ENCODE measurements at regions not wholly inside any gene's neighbourhood (a gene's known extent, or its start where the extent isn't known, plus 50 kb on each side); places are given as distances from the start of the nearest gene placed in this dataset.

DNA sequence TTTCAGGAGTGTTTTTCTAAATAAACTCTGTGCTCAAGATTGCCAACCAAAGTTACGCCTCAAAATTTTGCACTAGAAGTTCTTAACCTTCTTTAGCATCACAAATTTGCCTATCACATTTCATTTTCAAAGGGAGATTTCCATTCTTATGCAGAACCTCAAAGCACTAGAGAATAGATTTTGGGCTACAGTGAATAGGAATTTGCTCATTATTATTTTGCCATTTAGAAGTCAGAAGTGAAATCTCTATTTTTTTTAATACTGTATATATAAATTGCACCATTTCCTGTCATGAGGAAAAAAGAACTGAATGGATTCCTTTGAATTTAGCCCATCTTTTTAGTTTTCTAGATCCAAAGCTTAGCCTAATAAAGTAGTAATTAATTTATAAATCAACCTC lies 796.4 kb downstream of the ADGRL2 start:
- H3K4me2 ChIP-seq = no peak overlapping the region
- peaks cover 4% of the 10 kb centered on the region for H3K4me1 ChIP-seq
- H4K20me1 ChIP-seq (ENCODE audit: low read depth) = no peaks in the 10 kb centered on the region
- H3K79me2 ChIP-seq (ENCODE audit: low read depth) = no peaks in the 10 kb centered on the region
- Mint-ChIP-seq H3K4me1 (no peaks in the 10 kb centered on the region), H3K36me3 (no peaks in the 10 kb centered on the region), H3K9me3 (no peaks in the 10 kb centered on the region), H3K27me3 (ENCODE audit: insufficient read depth, low read depth) (no peaks in the 10 kb centered on the region), H3K27ac (no peak overlapping the region), H3K4me3 (no peak overlapping the region)
- no peak for DNase-seq (ENCODE audit: low spot score)
- H3K27ac ChIP-seq = no peak overlapping the region
- H3K9ac ChIP-seq = no peak overlapping the region
- no peak for TF ChIP-seq CTCF (IDR thresholded peaks at IDR 0.05)
- no peak for TF ChIP-seq EZH2 (IDR thresholded peaks at IDR 0.05)
- no peak for TF ChIP-seq EZH2phosphoT487 (IDR thresholded peaks at IDR 0.05)
- H3K9me3 ChIP-seq (ENCODE audit: low read depth) = no peaks in the 10 kb centered on the region
- H3F3A ChIP-seq (ENCODE audit: low read depth) = no peaks in the 10 kb centered on the region
- H2AFZ ChIP-seq (replicated peaks) = no peak overlapping the region
- H3K36me3 ChIP-seq = no peaks in the 10 kb centered on the region
- no peaks in the 10 kb centered on the region for H3K27me3 ChIP-seq
- H3K4me3 ChIP-seq = no peak overlapping the region

DNA sequence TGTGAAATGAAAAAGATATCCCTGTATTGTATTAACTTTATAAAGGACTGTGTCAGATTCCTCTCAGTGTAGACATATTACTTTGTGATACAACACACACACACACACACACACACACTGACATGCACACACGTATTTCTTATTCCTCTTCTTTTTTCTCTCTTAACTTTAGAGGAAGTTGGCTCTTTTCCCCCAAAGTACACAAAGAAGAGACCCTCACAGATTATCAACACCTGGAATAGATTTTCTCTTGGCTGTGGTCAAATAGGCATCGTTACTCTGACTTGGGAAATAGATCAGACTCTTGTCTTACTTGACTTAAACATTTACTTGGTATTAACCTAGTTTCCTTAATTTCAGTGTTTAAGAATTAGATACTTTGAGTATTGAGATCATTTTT lies 792.8 kb downstream of the ADGRL2 start:
- Histone ChIP-seq H3F3A (ENCODE audit: low read depth) (no peaks in the 10 kb centered on the region), H3K9ac (no peak overlapping the region), H3K4me1 (peaks cover 4% of the 10 kb centered on the region), H3K4me3 (no peak overlapping the region), H3K27ac (no peak overlapping the region), H3K36me3 (no peaks in the 10 kb centered on the region), H3K9me3 (ENCODE audit: low read depth) (no peaks in the 10 kb centered on the region), H2AFZ (replicated peaks) (no peak overlapping the region), H3K27me3 (no peaks in the 10 kb centered on the region), H3K79me2 (ENCODE audit: low read depth) (no peaks in the 10 kb centered on the region), H3K4me2 (no peak overlapping the region), H4K20me1 (ENCODE audit: low read depth) (no peaks in the 10 kb centered on the region)
- Mint-ChIP-seq H3K27ac (no peak overlapping the region), H3K9me3 (peaks cover 6% of the 10 kb centered on the region), H3K4me3 (no peak overlapping the region), H3K27me3 (ENCODE audit: insufficient read depth, low read depth) (peaks cover 2% of the 10 kb centered on the region), H3K36me3 (no peaks in the 10 kb centered on the region), H3K4me1 (no peaks in the 10 kb centered on the region)
- TF ChIP-seq CTCF (IDR thresholded peaks at IDR 0.05) = no peak
- no peak for TF ChIP-seq EZH2 (IDR thresholded peaks at IDR 0.05)
- TF ChIP-seq EZH2phosphoT487 (IDR thresholded peaks at IDR 0.05) = no peak
- DNase-seq (ENCODE audit: low spot score) = no peak

DNA sequence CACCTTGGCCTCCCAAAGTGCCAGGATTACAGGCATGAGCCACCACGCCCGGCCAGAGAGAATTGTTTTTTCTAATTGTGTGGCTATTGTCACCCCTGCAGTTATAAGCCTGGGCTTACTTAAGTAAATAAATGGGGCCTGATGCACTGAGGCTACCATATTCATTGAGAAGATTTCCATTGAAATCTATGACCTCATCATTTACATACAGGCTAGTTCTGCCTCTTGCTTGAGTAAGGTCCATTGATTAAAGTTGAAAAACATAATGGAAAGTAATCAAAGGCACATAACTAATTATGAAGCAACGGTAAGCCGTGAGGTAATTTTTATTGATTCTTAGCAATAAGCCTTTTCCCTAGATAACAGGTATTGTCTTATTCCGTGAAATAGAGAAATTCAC lies 788.9 kb downstream of the ADGRL2 start:
- H3F3A ChIP-seq (ENCODE audit: low read depth) = no peaks in the 10 kb centered on the region
- Mint-ChIP-seq H3K9me3 (peaks cover 6% of the 10 kb centered on the region), H3K27me3 (ENCODE audit: insufficient read depth, low read depth) (peaks cover 2% of the 10 kb centered on the region), H3K4me1 (no peaks in the 10 kb centered on the region), H3K36me3 (no peaks in the 10 kb centered on the region), H3K4me3 (no peak overlapping the region), H3K27ac (no peak overlapping the region)
- H3K79me2 ChIP-seq (ENCODE audit: low read depth) = no peaks in the 10 kb centered on the region
- no peak overlapping the region for H3K27ac ChIP-seq
- H3K4me1 ChIP-seq = no peaks in the 10 kb centered on the region
- DNase-seq (ENCODE audit: low spot score) = no peak
- H3K27me3 ChIP-seq = no peaks in the 10 kb centered on the region
- no peaks in the 10 kb centered on the region for H4K20me1 ChIP-seq (ENCODE audit: low read depth)
- no peak for TF ChIP-seq CTCF (IDR thresholded peaks at IDR 0.05)
- no peak for TF ChIP-seq EZH2 (IDR thresholded peaks at IDR 0.05)
- TF ChIP-seq EZH2phosphoT487 (IDR thresholded peaks at IDR 0.05) = no peak
- H3K4me2 ChIP-seq = no peak overlapping the region
- H3K4me3 ChIP-seq = no peak overlapping the region
- no peak overlapping the region for H3K9ac ChIP-seq
- no peaks in the 10 kb centered on the region for H3K36me3 ChIP-seq
- H3K9me3 ChIP-seq (ENCODE audit: low read depth) = no peaks in the 10 kb centered on the region
- no peak overlapping the region for H2AFZ ChIP-seq (replicated peaks)

DNA sequence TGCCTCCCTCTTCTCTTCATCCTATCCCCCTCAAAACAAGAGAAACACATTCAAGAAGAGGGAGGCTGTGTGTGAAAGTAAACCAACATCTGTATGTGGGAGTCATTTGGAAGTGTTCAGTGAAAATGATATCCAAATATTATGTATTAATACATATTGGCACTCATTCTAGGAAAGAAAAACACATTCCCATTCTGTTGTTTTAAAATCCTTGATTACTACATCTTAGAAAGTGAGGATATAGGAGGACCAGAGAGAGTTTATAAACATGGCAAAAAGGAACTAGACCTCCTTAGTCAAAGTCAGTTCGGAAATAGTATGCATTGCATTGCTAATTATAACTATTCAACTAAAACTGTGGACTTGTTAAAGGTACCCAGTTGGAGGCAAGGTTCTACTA lies 786.6 kb downstream of the ADGRL2 start:
- no peaks in the 10 kb centered on the region for H3K4me1 Mint-ChIP-seq
- peaks cover 6% of the 10 kb centered on the region for H3K9me3 Mint-ChIP-seq
- H4K20me1 ChIP-seq (ENCODE audit: low read depth) = no peaks in the 10 kb centered on the region
- DNase-seq (ENCODE audit: low spot score) = no peak
- H3K36me3 ChIP-seq = no peaks in the 10 kb centered on the region
- H3K9ac ChIP-seq = no peak overlapping the region
- H3K4me1 ChIP-seq = no peaks in the 10 kb centered on the region
- H3K27me3 Mint-ChIP-seq (ENCODE audit: insufficient read depth, low read depth) = peaks cover 5% of the 10 kb centered on the region
- H2AFZ ChIP-seq (replicated peaks) = no peak overlapping the region
- no peak overlapping the region for H3K4me2 ChIP-seq
- TF ChIP-seq EZH2phosphoT487 (IDR thresholded peaks at IDR 0.05) = no peak
- no peak for TF ChIP-seq CTCF (IDR thresholded peaks at IDR 0.05)
- no peak for TF ChIP-seq EZH2 (IDR thresholded peaks at IDR 0.05)
- no peak overlapping the region for H3K27ac Mint-ChIP-seq
- H3K9me3 ChIP-seq (ENCODE audit: low read depth) = no peaks in the 10 kb centered on the region
- no peaks in the 10 kb centered on the region for H3K79me2 ChIP-seq (ENCODE audit: low read depth)
- no peak overlapping the region for H3K4me3 ChIP-seq
- H3K4me3 Mint-ChIP-seq = no peak overlapping the region
- no peaks in the 10 kb centered on the region for H3K36me3 Mint-ChIP-seq
- no peaks in the 10 kb centered on the region for H3F3A ChIP-seq (ENCODE audit: low read depth)
- no peaks in the 10 kb centered on the region for H3K27me3 ChIP-seq
- H3K27ac ChIP-seq = no peak overlapping the region
